VCaP (cell line): ENCODE measurements at regions not wholly inside any gene's neighbourhood (a gene's known extent, or its start where the extent isn't known, plus 50 kb on each side); places are given as distances from the start of the nearest gene placed in this dataset.
"Not testable (repeated sequence)": the region's sequence is repeated elsewhere in the genome, so short reads cannot be mapped to it uniquely, and the experiment has no call there.

ENCODE experiments used
- H3K27ac ChIP-seq: fragments of 450-650 bp; 2 replicates; pipeline ENCODE4 v1.5.1; 2017
- TF ChIP-seq, protein P1 (sequence below): fragments of 450-650 bp; conservative IDR thresholded peaks from 2 replicates; pipeline ENCODE4 v1.5.1; 2017; ENCODE audit warnings: mild to moderate bottlenecking, moderate library complexity

DNA sequence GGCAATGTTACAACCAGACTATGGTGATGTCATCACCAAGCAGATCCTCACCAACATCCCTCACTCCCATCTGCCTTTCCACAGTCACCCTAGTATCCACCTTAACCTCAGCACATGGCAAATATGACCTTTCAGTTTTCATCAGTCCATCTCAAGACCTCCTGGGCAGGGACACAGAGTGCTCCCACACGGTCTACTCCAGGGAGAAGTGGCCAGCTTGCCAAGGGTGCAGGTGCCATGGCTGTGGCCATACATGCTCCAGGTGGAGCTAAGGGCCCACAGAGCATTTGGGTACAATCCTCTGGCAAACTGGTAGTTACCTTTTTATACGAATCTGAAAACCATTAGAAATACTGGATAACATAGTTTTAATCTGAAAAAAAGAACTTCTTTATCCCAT lies 453.1 kb downstream of the ADCYAP1 start:
- TF ChIP-seq, protein P1, sequence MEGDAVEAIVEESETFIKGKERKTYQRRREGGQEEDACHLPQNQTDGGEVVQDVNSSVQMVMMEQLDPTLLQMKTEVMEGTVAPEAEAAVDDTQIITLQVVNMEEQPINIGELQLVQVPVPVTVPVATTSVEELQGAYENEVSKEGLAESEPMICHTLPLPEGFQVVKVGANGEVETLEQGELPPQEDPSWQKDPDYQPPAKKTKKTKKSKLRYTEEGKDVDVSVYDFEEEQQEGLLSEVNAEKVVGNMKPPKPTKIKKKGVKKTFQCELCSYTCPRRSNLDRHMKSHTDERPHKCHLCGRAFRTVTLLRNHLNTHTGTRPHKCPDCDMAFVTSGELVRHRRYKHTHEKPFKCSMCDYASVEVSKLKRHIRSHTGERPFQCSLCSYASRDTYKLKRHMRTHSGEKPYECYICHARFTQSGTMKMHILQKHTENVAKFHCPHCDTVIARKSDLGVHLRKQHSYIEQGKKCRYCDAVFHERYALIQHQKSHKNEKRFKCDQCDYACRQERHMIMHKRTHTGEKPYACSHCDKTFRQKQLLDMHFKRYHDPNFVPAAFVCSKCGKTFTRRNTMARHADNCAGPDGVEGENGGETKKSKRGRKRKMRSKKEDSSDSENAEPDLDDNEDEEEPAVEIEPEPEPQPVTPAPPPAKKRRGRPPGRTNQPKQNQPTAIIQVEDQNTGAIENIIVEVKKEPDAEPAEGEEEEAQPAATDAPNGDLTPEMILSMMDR = no peak

DNA sequence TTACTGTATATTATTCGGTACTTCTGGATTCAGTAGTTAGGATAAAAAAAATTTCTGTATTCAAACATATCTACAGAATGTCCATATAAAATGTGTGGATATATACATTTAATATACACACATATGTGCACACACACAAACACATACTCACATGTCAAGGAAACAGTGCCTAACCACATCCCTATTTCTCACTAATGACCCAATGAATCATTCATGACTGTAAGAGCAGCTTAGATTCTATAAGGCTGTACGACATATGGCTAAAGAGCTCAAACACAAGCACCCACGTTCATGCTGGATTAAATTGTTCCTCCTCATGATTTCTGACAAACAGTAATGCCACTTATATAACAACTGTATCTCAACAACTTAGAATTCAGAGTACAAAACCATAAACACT lies 457.3 kb downstream of the ADCYAP1 start:
- TF ChIP-seq, protein P1 = no peak
- no peak overlapping the region for H3K27ac ChIP-seq

More for the DNA sequence above, 453.1 kb downstream of the ADCYAP1 start:
- no peak overlapping the region for H3K27ac ChIP-seq

DNA sequence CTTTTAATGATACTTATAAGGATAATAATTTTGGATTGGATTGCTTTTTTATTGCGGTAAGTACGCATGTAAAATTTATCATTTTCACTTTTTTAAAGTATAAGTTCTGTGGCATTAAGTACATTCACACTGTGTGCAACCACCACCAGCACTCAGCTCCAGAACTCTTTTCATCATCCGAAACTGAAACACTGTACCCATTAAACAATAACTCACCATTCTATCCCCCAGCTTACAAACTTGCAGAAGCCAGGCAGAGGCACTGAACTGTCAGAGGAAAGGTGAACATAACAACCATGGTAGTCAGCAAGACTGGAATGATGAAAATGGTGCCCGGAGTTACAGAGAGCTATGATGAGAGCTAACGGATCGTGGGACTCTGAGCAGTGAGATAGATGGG lies 465.9 kb downstream of the ADCYAP1 start:
- H3K27ac ChIP-seq = no peak overlapping the region
- TF ChIP-seq, protein P1 = no peak

DNA sequence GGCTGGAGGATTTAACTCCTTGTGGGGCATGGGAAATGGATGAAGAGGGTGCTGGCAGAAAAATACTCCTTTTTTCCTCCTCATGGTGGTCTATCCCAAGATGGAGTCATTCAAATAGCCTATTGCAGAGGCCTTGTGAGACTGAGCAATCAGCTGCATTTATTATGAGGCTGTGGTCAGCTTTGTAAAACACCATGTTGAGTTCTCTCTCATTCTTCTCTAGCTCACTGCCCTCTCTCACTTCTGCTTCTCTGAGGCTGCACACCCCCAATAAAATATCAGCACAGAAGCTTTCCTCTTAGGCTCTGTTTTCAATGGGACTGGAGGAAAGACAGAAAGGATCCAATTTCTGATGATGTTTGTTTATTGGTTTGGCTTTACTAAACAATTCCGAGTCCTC lies 467.1 kb downstream of the ADCYAP1 start:
- H3K27ac ChIP-seq = no peak overlapping the region
- TF ChIP-seq, protein P1 = no peak

DNA sequence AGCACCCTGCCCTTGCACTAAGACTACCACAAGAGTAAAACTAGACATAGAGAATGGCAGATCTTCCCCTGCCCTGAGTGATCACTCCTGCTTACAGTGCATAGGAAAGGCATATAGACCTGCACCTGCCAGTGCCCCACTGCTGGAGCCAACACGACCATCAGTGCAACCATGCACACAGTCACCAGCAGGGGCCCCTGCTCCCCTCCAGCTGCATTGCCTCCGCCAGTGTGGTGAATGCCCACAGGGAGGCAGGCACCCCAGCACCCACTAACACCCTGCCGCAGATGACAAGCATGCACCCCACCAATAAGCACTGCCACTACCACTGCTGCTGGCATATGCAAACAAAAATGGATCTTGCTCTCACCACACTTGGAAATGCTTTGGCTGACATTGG lies 478.8 kb downstream of the ADCYAP1 start:
- TF ChIP-seq, protein P1 = no peak
- H3K27ac ChIP-seq = no peak overlapping the region

DNA sequence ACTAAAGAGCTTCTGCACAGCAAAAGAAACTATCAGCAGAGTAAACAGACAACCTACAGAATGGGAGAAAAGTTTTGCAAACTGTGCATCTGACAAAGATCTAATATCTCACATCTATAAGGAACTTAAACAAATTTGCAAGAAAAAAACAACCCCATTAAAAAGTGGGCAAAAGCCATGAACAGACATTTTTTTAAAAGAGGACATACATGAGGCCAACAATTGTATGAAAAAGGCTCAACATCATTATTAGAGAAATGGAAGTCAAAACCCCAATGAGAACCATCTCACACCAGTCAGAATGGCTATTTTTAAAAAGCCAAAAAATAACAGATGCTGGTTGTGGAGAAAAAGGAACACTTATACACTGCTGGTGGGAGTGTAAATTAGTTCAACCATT lies 483.8 kb downstream of the ADCYAP1 start:
- not testable (repeated sequence) for H3K27ac ChIP-seq

DNA sequence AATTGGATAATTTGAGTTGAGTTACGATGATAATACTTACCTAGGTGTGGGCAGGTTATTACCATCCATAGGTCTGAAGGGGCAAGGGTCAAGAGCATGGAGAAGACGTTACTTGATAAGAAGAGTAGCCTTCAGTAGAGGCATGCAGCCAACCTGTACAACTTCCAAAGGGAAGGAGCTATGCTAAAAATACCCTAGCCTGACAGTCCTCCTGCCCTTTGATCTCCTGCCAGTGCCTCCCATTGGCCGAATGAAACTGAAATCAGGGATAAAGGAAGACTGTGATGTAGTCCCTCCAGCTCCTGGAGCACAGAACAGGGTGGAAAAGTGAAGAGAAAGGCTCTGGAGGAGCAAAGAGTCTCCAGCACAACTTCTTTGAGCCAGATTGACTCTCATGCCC lies 487.4 kb downstream of the ADCYAP1 start:
- TF ChIP-seq, protein P1 = no peak
- H3K27ac ChIP-seq = peak overlapping the region; percentile 88

DNA sequence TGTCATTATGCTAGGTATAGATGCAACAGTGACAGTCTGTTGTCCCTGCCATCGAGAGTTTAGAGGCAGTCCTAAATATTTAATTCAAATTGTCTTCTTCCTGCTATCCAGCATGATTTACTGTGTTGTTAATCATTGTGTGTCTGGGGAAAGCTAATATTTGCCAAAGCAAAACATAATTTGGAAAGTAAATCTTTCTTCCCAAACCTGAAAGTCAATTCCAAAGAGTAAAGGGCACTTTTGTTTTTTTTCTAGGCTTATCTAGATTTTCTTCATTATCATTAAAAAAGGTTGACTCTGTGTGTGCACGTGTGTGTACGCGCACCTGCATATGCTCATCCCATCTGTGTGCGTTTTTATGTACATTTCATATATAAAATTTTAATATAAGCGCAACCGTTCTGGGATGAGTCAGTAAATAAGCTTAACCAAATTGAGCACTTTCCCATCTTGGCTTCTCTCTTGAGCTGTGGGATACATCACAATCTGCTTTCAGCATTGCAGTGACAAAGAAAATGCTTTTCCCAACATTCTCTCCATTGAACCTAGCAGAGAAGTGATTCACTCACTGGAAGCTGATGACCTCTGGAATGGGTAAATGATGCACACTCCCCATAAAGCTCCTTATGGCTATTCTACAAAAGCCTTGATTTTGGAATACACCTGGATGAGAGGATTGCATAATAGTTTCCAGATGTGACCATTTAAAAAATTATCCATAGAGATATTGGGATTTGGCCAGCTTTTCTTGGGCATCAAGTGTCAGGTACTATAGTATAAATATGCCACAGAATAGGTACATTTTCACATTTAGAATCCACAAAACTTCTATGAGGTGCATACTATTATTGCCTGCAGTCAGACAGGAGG lies 488.4 kb downstream of the ADCYAP1 start:
- TF ChIP-seq, protein P1 = no peak
- peak overlapping the region; percentile 88 for H3K27ac ChIP-seq
